GM21526 (cell line): ENCODE measurements at regions not wholly inside any gene's neighbourhood (a gene's known extent, or its start where the extent isn't known, plus 50 kb on each side); places are given as distances from the start of the nearest gene placed in this dataset.
"Not testable (repeated sequence)": the region's sequence is repeated elsewhere in the genome, so short reads cannot be mapped to it uniquely, and the experiment has no call there.

ENCODE experiments used
- ATAC-seq: cut with Tn5 transposase; IDR thresholded peaks from one replicate; pipeline ENCODE4 v1.9.1; 2021; ENCODE audit warnings: moderate library complexity; ENCODE audit not compliant: unreplicated experiment, low FRiP score

DNA sequence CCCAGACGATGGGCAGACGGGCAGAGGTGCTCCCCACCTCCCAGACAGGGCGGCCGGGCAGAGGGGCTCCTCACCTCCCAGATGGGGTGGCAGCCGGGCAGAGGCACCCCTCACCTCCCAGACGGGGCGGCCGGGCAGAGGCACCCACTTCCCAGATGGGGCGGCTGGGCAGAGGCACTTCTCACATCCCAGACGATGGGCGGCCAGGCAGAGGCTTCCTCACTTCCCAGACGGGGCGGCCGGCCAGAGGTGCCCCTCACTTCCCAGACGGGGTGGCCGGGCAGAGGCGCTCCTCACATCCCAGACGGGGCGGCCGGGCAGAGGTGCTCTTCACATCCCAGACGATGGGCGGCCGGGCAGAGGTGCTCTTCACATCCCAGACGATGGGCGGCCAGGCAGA lies 96.6 kb downstream of the ABCC12 start:
- ATAC-seq: not testable (repeated sequence)

DNA sequence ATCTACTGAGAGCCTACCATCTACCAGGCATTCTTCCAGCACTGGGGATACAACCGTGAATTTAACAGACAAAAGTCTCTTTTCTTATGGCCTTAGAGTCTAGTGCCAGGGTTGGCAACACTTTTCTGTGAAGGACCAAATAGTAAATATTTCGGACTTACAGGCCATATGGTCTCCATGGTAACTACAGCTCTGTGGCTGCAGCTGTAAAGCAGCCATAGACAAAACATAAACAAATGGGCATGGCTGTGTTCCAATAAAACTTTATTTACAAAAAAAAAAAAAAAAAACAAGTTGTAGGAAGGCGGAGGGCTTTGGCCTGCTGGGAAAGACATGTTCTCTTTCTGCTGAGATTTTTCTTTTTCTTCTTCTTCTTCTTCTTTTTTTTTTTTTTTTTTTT lies 98.7 kb downstream of the ABCC12 start:
- ATAC-seq: no peak

DNA sequence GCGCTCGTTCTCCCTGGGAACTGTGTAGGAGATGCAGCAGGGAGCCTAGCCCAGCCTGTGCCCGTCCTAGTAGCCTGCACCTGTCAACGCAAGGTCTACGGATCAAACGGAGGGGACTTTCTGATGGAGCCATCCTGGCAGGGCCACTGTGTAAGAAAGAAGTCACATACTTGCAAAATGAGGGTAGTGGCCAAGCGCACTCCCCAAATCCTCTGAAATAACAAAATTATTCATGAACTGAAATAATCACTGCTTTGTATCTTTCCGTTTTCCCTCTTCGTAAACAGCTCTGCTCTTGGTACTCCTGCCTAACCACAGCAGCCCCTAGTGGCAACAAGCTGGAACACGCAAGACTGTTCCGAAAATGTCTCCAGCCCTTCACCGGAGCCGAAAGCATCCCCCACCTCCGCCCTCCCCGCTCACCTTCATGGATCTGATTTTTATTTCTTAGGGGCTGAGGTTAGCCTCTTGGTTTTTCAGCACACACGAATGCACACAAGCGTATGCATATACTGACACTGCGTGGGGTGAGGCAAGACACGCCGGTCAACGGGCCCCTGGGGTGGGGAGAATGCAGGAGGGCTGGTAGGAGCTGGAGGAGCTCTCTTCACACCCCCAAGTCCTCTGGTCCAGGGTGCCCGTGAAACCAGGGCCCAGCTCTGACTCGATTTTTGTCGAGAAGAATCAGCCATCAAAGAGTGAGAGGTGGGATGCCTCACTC lies 100.8 kb downstream of the ABCC12 start:
- ATAC-seq: no peak

DNA sequence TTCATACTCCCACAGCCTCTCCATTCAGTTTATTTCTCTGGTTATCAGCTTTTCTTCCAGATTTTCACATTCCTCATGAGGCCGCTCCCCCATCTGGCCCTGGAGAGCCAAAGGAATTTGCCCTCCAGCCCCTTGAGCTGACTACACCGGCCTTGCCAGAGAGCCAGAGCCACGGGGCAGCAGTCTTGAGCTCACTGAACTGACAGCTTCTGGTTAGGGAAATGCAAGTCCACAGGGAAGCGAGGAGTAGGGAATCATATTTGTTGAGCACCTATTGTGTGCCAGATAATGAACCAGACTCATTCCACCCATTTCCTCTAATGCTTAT lies 102.4 kb downstream of the ABCC12 start:
- no peak for ATAC-seq

DNA sequence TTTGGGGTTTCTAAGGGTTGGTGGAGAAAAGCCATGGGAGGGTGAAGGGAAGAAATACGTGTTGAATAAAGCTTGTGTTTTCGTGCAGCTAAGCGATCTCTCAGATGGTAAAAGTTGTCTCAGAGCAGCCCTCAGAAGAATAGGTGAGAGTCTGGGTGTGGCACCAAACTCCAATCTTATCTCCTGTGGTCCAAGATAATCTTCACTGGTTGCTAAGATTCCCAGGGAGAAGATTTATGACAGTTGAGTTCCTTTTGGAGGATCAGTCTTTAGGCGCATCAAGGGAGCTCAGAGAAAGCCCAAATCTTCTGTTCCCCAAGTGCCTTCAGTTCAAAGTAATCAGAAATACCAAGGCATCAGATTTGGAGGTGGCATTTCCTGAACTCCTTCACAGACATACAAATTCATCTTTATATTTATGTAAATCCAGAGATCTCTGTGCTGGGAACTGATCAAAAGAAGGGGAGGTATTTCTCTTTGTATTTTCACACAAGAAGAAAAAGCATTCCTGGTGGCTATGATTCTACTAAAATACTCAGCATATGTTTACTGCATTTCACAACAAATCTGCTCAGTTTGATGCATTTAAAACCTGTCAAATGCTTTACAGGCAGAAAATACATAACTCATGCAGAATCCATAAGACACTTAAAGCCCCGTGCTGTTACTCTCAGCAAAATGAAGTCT lies 102.9 kb downstream of the ABCC12 start:
- no peak for ATAC-seq

DNA sequence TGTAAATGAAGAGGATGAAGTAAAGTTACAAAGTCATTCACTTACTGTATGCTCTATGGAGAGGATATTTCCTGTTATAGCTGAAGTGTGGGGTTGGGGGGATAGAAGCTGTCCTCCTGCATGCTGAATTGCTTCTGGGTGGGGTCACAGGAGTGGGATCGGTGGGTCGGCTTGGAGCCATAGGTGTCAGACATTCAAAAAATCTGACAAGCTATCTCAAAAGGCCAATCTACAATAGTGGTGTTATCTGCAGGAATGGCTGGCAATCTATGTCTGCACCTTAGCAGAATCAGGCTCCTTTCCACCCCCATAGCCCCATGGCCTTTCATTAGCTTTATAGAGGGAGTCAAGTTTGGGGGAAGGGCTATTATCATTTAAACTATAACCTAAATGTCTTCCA lies 104.9 kb downstream of the ABCC12 start:
- no peak for ATAC-seq

DNA sequence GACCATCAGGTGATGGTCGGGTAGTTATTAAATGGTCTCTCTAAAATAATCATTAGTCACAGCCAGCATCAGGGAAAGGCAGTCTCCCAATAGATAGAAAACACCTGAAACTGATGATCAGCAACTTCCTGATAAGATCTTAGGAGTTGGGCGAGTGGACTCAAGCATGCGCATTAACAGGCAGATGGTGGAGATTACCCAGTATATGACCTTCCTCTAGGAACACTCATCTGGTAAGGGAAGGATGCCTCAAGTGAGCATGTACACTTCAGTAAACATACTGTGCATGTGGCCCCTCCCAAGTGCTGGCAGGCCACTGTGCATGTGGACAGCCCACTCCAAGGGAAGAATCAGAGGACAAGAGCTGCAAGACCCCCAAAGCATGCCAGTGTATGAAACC lies 105.9 kb downstream of the ABCC12 start:
- ATAC-seq: no peak

DNA sequence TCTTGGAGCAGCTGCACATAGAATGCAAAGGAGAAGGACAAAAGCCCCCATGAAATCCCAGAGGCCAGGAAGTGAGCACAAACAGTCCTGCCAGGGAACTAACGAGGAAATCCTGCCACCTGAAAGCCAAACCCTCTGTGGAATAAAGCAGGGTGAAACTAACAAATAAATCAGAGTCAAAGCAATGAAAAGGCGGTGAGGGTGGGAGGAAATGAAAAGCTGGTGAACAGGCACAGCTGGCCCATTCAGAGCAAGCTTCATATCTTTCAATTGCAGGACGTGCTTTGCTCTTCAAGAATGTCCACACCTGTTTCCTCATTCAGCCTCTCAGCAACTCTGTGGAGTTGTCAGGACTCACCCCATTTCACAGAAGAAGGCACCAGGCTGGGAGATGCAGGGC lies 108.1 kb downstream of the ABCC12 start:
- ATAC-seq: no peak

DNA sequence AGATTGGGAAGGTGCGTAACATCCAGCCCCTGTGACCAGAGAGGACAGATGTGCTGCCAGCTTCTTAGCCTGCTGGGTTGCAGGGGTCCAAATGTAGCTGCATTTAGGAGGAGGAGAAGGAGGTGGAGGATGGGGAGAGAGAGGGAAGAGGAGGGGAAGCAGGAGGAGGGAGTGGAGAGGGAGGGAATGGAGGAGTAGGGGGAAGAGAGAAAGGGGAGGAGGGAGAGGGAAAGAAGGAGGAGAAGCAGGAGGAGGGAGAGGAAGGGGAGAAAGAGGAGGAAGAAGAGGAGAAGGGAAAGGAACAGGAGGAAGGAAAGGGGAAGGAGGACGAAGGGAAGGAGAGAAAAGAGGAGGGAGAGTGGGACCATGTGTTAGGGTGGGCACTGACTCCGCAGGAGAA lies 108.6 kb downstream of the ABCC12 start:
- no peak for ATAC-seq

DNA sequence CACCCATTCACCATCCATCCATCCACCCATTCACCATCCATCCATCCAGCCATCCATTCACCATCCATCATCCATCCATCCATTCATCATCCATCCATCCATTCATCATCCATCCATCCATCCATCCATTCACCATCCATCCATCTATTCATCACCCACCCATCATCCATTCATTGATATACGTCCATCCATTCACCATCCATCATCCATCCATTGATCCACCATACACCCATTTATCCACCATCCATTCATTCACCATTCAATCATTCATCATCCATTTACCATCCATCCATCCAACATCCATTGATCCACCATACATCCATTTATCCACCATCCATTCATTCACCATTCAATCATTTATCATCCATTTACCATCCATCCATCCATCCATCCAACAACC lies 111.7 kb downstream of the ABCC12 start:
- no peak for ATAC-seq

DNA sequence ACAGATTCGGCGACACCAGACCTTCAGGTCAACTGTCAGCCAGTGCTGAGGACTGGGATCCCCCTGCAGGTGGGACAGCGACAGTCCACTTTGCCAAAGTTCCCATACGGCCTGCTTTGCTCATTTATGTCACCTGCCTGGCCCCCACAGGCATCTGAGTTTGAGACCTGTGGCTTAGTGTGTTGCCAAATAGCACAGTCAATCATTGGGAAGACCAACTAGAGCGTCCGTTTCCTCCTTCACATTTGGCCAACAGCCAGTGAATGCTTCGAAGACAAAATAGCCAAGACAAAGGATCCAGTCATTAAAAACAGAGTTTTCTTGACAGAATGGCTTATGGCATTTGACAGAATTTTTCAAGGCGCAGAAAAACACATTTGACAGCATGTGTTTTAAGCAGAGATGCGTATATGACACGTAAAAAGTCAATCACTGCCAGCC lies 113.8 kb downstream of the ABCC12 start:
- ATAC-seq: no peak

DNA sequence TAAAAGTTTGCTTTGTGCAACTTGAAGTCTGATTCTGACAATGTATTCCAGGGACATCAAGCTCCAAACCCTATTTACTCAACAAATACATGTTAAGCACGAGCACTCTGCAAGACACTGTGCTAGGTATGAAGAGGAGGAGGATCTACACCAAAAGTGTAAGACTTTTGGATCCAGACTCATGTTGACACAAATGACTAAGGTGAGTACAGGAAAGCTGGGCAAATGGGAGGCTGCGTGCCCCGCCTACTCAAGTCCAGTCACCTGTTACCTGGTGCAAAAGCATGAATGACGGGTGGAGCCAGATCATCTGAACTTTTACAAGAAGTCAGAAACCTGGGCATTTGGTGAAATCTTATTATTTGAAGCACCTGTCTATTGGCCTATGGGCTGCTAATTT lies 120.7 kb downstream of the ABCC12 start:
- no peak for ATAC-seq

DNA sequence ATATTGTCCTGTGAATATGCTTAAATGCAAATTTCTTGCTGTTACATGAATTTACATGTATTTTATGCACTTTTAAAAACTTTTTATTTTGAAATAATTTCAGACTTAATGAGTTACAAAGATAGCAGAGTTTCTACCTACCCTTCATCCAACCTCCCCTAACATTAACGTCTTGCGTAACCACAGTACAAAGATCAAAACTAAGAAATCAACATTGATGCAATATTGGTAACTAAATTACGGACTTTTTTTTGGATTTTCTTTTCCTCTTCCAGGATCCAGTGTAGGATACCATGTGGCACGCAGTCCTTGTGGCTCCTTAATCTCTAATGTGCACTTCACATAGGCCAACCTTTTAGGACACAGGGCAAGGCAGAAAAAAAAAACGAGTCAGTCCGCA lies 124.9 kb downstream of the ABCC12 start:
- ATAC-seq: no peak

DNA sequence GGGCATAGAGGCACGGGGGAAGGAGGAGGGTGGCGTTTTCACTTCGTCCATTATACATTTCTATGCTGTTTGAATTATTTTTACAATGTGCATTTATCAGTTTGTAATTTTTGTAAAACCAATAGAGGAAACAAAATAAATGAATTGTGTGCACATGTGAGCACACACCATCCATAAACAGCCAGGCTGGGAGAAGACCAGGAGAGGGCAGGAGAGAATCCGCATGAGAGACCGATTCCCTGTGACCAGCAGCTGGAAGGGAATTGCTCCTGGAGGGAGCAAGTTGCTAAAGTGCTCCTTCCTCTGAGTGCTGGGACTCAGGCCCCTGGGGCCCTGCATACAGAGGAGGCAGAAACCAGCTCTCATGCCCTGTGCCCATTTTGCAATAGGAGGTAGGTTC lies 126.0 kb downstream of the ABCC12 start:
- no peak for ATAC-seq

DNA sequence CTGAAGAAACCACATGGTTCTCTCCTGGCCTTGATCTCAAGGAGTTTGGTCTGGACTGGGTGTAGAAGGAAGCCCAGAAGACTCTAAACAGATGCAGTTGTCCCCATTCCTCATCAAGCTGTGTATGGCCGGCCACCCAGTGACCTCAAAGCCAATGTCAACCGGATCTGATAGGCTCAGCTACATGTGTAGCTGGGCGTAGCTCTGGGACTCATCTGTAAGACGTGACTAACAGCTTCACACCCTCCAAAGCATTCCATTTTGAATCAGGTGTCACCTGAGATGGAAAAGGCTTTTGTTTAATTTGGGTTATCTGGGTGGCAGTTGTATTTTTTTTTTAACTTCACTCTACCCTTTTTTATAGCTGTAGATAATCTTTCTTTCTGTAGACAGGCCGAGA lies 130.4 kb downstream of the ABCC12 start:
- no peak for ATAC-seq

DNA sequence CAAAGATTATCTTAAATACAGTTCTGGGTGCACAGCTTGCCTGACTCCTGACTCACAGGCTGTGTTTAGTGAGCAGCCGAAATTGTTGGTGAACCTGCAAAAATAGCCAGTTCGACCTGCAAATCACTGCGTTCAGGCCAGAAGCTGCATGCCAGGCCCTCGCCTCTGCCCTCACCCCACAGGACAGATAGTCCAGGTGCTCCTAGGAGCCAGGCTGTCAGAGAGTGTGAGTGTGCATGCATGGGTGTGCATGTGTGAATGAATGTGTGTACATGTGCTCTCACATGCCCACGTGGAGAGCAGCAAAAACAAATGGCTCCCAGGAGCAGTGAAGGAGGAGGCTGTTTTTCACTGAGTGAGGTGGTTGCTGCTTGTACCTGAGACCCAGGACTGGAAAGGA lies 131.8 kb downstream of the ABCC12 start:
- ATAC-seq: no peak

DNA sequence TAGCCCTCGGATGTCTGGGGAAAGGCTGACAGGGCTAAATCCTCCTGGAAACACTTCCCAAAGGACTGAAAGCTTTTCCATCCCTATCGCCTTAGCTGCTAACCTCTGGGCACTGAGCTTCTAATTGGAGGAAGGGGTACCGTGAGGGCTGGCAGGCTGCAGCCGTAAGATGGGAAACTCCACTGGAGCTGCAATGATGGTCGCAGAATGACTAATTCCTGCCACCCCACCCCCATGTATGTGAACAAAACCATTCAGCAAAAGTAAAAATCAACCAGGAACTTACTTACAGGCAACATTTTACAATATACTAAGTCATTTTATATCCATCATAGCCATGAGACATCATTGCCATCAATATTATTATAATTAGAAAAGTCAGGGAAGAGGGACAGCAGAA lies 133.3 kb downstream of the ABCC12 start:
- no peak for ATAC-seq

DNA sequence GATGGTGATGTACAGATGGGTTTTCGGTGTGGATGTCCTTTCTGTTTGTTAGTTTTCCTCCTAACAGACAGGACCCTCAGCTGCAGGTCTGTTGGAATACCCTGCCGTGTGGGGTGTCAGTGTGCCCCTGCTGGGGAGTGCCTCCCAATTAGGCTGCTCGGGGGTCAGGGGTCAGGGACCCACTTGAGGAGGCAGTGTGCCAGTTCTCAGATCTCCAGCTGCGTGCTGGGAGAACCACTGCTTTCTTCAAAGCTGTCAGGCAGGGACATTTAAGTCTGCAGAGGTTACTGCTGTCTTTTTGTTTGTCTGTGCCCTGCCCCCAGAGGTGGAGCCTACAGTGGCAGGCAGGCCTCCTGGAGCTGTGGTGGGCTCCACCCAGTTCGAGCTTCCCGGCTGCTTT lies 135.2 kb downstream of the ABCC12 start:
- not testable (repeated sequence) for ATAC-seq

DNA sequence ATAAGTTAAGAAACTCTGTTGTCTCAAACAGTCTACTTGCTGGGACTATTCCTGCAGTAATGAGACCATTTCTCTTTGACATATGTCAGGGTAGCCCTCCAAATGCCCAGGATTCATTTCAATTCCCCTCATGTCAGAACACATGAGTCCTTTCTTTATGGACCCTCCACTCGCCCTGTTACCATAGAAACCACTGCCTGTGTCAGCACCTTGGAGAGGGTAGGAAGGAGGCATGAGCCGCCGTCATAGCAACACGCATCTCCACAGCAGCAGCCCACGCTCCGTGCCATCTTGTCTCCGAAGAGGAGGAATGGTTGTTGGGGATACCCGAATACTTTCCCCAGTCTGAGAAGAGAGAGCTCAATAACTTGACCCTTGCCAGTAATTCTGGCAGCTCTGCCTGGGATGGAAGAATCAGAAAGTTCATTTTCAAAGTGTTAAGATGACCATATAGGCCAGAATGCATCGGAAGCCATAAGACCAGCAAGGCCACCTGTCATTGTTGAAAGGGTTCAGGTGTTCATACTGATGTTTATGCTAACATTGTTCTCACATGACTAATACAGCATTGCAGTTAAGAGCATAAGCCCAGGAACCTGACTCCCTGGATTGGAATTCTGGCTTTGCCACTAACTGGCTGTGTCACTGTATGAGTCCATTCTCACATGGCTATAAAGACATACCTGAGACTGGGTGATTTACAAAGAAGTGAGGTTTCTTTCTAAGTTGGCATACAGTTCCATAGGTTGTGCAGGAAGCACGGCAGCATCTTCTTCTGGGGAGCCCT lies 141.3 kb downstream of the ABCC12 start:
- no peak for ATAC-seq

DNA sequence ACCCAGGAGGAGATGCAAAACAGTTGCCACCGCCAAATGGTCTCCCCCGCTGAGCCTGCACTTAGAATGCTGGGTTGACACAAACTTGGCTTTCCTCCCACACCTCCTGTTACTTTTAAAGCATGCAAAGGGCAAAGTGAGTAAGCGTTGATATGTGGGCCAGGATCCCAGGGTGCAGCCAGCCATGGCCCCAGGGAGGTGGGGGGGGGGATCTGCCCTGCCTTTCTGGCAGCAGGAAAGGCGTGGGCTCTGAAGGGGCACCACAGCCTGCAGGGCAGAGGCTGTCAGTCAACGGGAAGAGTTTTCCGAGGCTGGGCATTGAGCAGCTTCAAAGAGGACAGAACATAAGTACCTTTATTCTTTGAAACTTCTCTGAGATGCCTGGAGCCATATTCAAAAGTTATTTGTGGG lies 142.3 kb downstream of the ABCC12 start:
- ATAC-seq: no peak

DNA sequence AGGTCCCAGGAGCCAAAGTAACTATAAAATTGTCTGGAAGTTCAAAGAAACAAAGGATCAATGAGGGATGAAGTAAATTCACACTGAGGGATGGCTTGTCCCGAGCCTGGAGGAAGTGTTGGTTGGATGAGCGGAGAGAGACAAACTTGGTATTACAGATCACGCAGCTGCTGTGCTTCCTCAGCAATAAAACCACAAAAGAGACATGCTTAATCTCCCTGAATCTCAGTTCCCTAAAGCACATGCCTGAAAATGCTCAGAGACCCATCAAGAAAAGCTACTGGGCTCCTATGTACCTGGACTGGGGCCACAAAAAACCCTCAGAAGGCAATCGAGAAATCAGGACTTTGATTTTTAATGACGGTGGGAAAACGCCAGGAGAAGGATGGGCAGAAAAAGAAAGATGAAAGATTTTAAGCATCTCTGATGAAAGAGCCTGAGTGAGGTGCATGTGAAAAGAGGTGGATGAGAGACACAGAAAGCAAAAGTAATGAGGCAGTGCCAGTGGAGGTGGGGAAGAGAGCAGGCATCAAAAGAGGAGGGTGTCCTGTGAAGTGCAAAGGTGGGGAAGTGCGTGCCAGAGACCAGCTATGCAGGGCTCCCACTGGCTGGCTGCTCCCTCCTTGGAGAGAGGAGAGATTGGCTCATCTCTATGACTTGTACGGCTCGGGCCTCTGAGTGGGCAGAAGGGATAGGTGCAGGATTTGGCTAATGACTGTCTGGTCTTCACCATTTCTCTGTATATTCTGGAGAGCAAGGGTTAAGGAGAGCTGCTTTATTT lies 143.7 kb downstream of the ABCC12 start:
- ATAC-seq: no peak
